ENCODE measurements at regions not wholly inside any gene's neighbourhood (a gene's known extent, or its start where the extent isn't known, plus 50 kb on each side); places are given as distances from the start of the nearest gene placed in this dataset.
"Not testable (repeated sequence)": the region's sequence is repeated elsewhere in the genome, so short reads cannot be mapped to it uniquely, and the experiment has no call there.

DNA sequence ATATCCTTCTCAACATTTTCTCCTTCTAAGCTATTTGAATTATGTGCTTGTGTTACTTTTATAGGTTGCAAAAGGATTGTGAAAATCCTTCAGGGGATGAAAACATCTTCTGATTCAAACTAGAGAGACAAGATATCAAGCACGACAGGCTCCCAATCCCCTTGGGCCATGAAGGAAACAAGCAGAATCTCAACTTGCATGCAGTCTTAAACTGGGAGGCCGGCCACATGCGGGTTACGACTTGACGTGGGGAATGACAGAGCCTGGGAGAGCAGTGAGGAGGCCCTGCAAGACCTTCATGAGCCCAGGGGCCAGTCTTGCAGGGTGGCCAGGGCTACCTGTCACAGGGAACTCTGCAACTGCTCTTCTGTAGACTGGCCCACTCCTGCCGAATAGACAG is 94.4 kb downstream of the SCN11A start:
- Histone ChIP-seq H3K27me3 (ENCODE audit: control insufficient read depth, insufficient read depth, low read length) (no peaks in the 10 kb centered on the region), H3K36me3 (ENCODE audit: control insufficient read depth, insufficient read depth, low read length) (no peaks in the 10 kb centered on the region), H3K4me3 (ENCODE audit: low read depth, low read length) (no peak overlapping the region)
- TF ChIP-seq, protein P1, sequence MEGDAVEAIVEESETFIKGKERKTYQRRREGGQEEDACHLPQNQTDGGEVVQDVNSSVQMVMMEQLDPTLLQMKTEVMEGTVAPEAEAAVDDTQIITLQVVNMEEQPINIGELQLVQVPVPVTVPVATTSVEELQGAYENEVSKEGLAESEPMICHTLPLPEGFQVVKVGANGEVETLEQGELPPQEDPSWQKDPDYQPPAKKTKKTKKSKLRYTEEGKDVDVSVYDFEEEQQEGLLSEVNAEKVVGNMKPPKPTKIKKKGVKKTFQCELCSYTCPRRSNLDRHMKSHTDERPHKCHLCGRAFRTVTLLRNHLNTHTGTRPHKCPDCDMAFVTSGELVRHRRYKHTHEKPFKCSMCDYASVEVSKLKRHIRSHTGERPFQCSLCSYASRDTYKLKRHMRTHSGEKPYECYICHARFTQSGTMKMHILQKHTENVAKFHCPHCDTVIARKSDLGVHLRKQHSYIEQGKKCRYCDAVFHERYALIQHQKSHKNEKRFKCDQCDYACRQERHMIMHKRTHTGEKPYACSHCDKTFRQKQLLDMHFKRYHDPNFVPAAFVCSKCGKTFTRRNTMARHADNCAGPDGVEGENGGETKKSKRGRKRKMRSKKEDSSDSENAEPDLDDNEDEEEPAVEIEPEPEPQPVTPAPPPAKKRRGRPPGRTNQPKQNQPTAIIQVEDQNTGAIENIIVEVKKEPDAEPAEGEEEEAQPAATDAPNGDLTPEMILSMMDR (IDR thresholded peaks at IDR 0.05; ENCODE audit: insufficient read depth, low read length, poor library complexity, severe bottlenecking), result no peak
- no peak for DNase-seq (ENCODE audit: low read depth)

DNA sequence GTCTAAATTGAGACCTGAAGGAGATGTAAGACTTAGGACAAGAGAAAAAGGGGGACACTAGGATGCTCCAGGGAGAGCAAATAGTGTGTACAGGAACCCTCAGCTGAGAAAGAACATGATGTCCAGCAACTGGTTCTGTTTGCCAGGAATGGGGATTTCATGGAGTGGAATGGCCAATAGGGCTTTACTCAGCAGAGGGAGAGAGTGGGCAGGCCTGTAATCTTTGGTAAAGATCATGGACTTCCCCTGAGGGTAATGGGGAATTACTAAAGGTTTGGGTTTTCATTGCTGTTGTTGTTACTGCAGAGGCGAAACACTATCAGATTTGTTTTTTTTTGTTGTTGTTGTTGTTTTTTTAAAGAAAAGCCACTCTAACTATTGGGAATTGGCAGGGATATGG is 99.0 kb downstream of the SCN11A start:
- TF ChIP-seq, protein P1 (IDR thresholded peaks at IDR 0.05; ENCODE audit: insufficient read depth, low read length, poor library complexity, severe bottlenecking), result no peak
- no peaks in the 10 kb centered on the region for H3K27me3 ChIP-seq (ENCODE audit: control insufficient read depth, insufficient read depth, low read length)
- H3K36me3 ChIP-seq (ENCODE audit: control insufficient read depth, insufficient read depth, low read length), result no peaks in the 10 kb centered on the region
- no peak for DNase-seq (ENCODE audit: low read depth)
- H3K4me3 ChIP-seq (ENCODE audit: low read depth, low read length), result no peak overlapping the region

DNA sequence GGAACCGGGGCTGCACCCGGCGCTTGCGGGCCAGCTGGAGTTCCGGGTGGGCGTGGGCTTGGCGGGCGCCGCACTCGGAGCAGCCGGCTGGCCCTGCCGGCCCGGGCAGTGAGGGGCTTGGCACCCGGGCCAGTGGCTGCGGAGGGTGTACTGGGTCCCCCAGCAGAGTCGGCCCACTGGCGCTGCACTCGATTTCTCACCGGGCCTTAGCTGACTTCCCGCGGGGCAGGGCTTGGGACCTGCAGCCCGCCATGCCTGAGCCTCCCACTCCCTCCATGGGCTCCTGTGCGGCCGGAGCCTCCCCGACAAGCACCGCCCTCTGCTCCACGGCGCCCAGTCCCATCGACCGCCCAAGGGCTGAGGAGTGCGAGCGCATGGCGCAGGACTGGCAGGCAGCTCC is 100.6 kb downstream of the SCN11A start:
- not testable (repeated sequence) for DNase-seq (ENCODE audit: low read depth); H3K4me3 ChIP-seq (ENCODE audit: low read depth, low read length); H3K36me3 ChIP-seq (ENCODE audit: control insufficient read depth, insufficient read depth, low read length); H3K27me3 ChIP-seq (ENCODE audit: control insufficient read depth, insufficient read depth, low read length)

DNA sequence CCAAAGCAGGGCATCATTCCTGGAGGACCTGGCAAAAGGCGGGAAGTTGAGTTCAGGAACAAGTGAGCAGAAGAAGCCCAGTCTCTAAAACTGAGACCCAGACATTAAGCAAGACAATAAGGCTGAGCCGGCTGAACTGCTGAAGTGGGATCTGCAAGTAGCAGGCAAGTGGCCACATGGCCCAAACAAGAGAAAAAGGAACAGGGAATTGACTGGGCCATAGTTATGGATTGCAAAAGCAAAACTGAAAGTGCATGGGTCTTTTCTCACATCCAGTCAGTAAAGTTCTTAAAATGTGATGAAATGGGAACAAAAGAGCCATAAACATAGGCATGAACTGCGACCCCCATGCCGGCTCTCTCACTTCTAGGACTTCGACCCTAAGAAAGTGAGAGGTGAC is 101.2 kb downstream of the SCN11A start:
- TF ChIP-seq, protein P1 (IDR thresholded peaks at IDR 0.05; ENCODE audit: insufficient read depth, low read length, poor library complexity, severe bottlenecking), result no peak
- Histone ChIP-seq H3K27me3 (ENCODE audit: control insufficient read depth, insufficient read depth, low read length) (no peaks in the 10 kb centered on the region), H3K4me3 (ENCODE audit: low read depth, low read length) (no peak overlapping the region), H3K36me3 (ENCODE audit: control insufficient read depth, insufficient read depth, low read length) (no peaks in the 10 kb centered on the region)
- no peak for DNase-seq (ENCODE audit: low read depth)

DNA sequence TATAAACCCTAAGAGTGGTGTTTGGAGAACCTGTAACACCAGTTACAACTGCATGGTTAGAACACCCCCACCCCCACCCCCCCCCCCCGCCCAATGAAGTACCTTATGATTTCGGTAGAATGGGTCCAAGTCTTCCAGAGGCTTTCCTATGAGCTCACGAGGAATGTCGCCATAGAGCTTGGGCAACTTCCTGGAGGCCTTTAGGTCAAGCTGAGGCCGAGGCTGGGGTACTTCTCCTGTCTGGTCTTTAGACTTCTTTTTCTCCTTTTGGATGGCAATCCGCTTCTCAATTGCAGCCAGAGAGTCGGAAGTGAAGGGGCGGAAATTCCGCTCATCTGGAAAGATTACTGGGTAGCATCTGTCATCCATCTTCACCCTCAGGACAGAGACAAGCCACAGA is 101.8 kb downstream of the SCN11A start:
- DNase-seq (ENCODE audit: low read depth), result no peak
- TF ChIP-seq, protein P1 (IDR thresholded peaks at IDR 0.05; ENCODE audit: insufficient read depth, low read length, poor library complexity, severe bottlenecking), result no peak
- Histone ChIP-seq H3K27me3 (ENCODE audit: control insufficient read depth, insufficient read depth, low read length) (no peaks in the 10 kb centered on the region), H3K36me3 (ENCODE audit: control insufficient read depth, insufficient read depth, low read length) (no peaks in the 10 kb centered on the region), H3K4me3 (ENCODE audit: low read depth, low read length) (no peak overlapping the region)

DNA sequence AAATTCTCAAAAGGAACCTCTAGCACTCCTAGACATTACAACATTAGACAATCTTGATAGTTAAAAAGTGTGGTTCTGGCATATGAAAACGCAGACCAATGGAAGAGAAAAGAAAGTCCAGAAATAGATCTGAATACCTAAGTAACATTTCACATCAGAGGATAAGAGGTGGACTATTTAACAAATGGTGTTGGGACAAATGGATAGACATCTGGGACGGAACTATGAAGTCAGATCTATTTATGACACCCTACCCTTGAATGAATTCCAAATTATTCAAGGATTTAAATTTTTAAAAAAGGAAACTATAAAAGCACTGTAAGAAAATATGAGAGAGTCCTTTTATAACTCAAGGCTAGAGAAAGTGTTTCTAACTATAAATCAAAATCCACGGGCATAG is 111.3 kb downstream of the SCN11A start:
- H3K4me3 ChIP-seq (ENCODE audit: low read depth, low read length), result no peak overlapping the region
- no peaks in the 10 kb centered on the region for H3K27me3 ChIP-seq (ENCODE audit: control insufficient read depth, insufficient read depth, low read length)
- TF ChIP-seq, protein P1 (IDR thresholded peaks at IDR 0.05; ENCODE audit: insufficient read depth, low read length, poor library complexity, severe bottlenecking), result no peak
- DNase-seq (ENCODE audit: low read depth), result no peak
- no peaks in the 10 kb centered on the region for H3K36me3 ChIP-seq (ENCODE audit: control insufficient read depth, insufficient read depth, low read length)
